ENCODE measurements at regions not wholly inside any gene's neighbourhood (a gene's known extent, or its start where the extent isn't known, plus 50 kb on each side); places are given as distances from the start of the nearest gene placed in this dataset.

DNA sequence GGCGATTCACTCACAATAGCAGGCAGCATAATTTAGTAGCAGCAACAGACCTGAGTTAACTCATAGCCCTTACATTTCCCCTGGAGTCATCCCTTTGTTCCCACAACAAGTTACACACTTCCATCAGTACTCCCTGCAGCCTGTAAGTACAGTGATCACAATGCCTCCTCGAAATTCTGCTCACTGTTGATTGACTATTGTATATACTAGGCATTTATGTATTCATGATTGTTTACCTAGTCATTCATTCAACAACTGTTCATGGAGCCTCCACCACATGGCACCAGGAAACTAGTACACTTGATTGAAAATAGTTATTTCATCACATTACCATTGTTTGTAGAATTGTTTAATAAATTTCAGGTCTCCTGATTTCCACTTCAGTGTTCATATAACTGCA, 71.4 kb upstream of the P3H2 start:
- 92% methylated on average over 2 of the region's 2 CpGs for WGBS
- intact Hi-C loops (cut with DNase I): no loop called here
- Histone ChIP-seq H3K27me3 (no peaks in the 10 kb centered on the region), H3K36me3 (no peaks in the 10 kb centered on the region), H3K4me3 (no peak overlapping the region), H3K27ac (replicated peaks in 1 of 4) (no peak overlapping the region), H3K9me3 (no peaks in the 10 kb centered on the region), H3K4me1 (no peaks in the 10 kb centered on the region)
- TF ChIP-seq, protein P1, sequence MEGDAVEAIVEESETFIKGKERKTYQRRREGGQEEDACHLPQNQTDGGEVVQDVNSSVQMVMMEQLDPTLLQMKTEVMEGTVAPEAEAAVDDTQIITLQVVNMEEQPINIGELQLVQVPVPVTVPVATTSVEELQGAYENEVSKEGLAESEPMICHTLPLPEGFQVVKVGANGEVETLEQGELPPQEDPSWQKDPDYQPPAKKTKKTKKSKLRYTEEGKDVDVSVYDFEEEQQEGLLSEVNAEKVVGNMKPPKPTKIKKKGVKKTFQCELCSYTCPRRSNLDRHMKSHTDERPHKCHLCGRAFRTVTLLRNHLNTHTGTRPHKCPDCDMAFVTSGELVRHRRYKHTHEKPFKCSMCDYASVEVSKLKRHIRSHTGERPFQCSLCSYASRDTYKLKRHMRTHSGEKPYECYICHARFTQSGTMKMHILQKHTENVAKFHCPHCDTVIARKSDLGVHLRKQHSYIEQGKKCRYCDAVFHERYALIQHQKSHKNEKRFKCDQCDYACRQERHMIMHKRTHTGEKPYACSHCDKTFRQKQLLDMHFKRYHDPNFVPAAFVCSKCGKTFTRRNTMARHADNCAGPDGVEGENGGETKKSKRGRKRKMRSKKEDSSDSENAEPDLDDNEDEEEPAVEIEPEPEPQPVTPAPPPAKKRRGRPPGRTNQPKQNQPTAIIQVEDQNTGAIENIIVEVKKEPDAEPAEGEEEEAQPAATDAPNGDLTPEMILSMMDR (IDR thresholded peaks at IDR 0.05): no peak
- TF ChIP-seq POLR2A (IDR thresholded peaks at IDR 0.05; ENCODE audit: low read depth): no peak
- TF ChIP-seq EP300 (IDR thresholded peaks at IDR 0.05): no peak
- no peak for TF ChIP-seq POLR2AphosphoS5 (IDR thresholded peaks at IDR 0.05)
- DNase-seq (ENCODE audit: extremely low spot score): no peak

DNA sequence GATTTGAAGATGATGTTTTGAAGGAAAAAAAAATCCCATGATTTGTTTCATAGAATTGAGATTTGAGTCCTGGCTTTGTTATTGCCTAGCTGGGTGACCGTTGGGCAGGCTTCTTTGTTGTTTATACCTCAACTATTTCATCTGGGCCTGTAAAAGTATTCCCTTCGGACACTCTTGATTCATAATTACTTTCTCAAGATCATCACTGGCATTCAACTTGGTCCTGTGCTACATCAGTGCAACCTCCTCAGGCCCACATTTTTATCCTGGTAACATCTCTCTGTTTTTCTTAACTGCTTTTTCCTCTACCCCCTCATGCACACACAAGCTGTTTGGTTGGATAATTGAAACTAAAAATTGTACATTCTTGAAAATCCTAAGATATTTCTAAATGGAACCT, 67.5 kb upstream of the P3H2 start:
- Histone ChIP-seq H3K27me3 (no peaks in the 10 kb centered on the region), H3K27ac (replicated peaks in 1 of 4) (no peak overlapping the region), H3K36me3 (no peaks in the 10 kb centered on the region), H3K4me3 (no peak overlapping the region), H3K9me3 (no peaks in the 10 kb centered on the region), H3K4me1 (no peaks in the 10 kb centered on the region)
- no peak for DNase-seq (ENCODE audit: extremely low spot score)
- no peak for TF ChIP-seq POLR2A (IDR thresholded peaks at IDR 0.05; ENCODE audit: low read depth)
- TF ChIP-seq EP300 (IDR thresholded peaks at IDR 0.05): no peak
- no peak for TF ChIP-seq POLR2AphosphoS5 (IDR thresholded peaks at IDR 0.05)
- TF ChIP-seq, protein P1 (IDR thresholded peaks at IDR 0.05): no peak
- intact Hi-C loops (cut with DNase I): no loop called here
- WGBS: 88% methylated on average over 2 of the region's 2 CpGs

DNA sequence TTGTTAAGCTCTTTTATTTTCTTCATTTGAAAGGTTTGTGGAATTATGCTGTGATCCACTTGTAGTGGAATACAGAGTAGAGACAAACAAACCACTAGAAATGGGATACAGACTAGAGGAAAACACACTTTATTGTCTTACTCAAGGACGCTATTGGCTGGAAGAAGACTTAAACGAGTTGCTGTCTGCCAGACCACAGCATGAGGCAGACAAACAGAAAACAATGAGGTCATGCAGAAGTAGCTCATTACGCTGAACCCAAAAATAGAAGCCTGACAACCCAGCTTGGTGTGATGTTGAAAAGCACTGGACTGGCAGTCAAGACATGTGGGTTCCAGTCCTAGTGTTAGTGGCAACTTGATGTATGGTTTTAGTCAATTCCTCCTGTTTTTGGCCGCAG, 62.4 kb upstream of the P3H2 start:
- Histone ChIP-seq H3K4me3 (no peak overlapping the region), H3K36me3 (no peaks in the 10 kb centered on the region), H3K4me1 (no peaks in the 10 kb centered on the region), H3K9me3 (no peaks in the 10 kb centered on the region), H3K27me3 (no peaks in the 10 kb centered on the region), H3K27ac (replicated peaks in 1 of 4) (no peak overlapping the region)
- TF ChIP-seq EP300 (IDR thresholded peaks at IDR 0.05): no peak
- no peak for TF ChIP-seq POLR2AphosphoS5 (IDR thresholded peaks at IDR 0.05)
- TF ChIP-seq, protein P1 (IDR thresholded peaks at IDR 0.05): no peak
- no peak for TF ChIP-seq POLR2A (IDR thresholded peaks at IDR 0.05; ENCODE audit: low read depth)
- WGBS: 84% methylated on average over 4 of the region's 4 CpGs
- intact Hi-C loops (cut with DNase I): no loop called here
- DNase-seq (ENCODE audit: extremely low spot score): peak; percentile 77

DNA sequence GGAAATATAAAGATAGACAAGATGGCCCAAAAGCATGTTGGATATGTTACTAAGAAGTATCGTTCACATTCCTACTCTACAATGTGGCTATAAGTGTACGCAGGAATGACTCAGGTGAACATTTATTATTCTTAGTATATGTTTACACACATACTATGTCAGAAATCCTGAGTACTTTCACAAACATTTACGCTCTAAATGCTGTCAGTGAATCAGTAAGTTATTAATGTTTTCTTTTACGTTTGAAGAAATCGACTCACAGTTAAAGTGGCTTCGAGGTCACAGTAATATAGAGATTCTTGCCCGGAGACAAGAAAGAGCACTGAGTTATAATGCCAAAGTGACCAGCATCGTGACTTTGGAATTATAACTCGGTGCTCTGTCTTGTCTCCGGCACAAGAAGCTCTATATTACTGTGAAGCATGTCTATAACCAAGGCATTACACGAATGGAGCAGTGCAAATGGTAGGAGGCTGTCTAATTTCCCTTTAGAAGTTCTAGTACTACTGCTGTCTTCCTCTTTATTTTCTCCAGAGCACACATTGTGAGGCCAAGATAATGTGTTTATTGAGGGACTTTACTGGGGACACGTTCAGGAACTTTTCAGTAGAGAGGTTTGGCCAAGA, 61.8 kb upstream of the P3H2 start:
- no peak overlapping the region for H3K27ac ChIP-seq (replicated peaks in 1 of 4)
- TF ChIP-seq, protein P1 (IDR thresholded peaks at IDR 0.05): no peak
- TF ChIP-seq POLR2AphosphoS5 (IDR thresholded peaks at IDR 0.05) (no peak), POLR2A (IDR thresholded peaks at IDR 0.05; ENCODE audit: low read depth) (no peak), EP300 (IDR thresholded peaks at IDR 0.05) (no peak)
- no peak overlapping the region for H3K4me3 ChIP-seq
- H3K4me1 ChIP-seq: no peaks in the 10 kb centered on the region
- H3K27me3 ChIP-seq: no peaks in the 10 kb centered on the region
- intact Hi-C loops (cut with DNase I): no loop called here
- 81% methylated on average over 12 of the region's 12 CpGs for WGBS
- peak; percentile 34 for DNase-seq (ENCODE audit: extremely low spot score)
- no peaks in the 10 kb centered on the region for H3K36me3 ChIP-seq
- no peaks in the 10 kb centered on the region for H3K9me3 ChIP-seq

DNA sequence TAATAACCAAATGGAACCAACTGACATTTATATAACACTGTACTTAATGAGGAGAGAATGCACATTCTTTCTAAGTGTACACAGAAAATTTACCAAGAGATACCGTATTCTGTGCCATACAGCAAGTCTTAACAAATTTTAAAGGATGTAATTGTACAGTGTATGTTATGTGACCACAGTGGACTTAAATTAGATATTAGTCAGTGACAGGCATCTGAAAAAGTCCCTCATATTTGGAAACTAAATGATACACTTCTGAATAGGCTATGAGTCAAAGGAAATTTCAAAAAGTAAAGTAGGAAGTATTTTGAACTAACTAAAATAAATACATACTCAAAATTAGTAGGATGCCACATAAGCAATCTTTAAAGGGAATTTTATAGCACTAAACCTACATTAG, 59.6 kb upstream of the P3H2 start:
- Histone ChIP-seq H3K4me3 (no peak overlapping the region), H3K27ac (replicated peaks in 1 of 4) (no peak overlapping the region), H3K9me3 (no peaks in the 10 kb centered on the region), H3K4me1 (no peaks in the 10 kb centered on the region), H3K27me3 (no peaks in the 10 kb centered on the region), H3K36me3 (no peaks in the 10 kb centered on the region)
- no peak for DNase-seq (ENCODE audit: extremely low spot score)
- intact Hi-C loops (cut with DNase I): no loop called here
- WGBS: 79% methylated on average over 1 of the region's 1 CpG
- TF ChIP-seq POLR2AphosphoS5 (IDR thresholded peaks at IDR 0.05) (no peak), EP300 (IDR thresholded peaks at IDR 0.05) (no peak), POLR2A (IDR thresholded peaks at IDR 0.05; ENCODE audit: low read depth) (no peak)
- TF ChIP-seq, protein P1 (IDR thresholded peaks at IDR 0.05): no peak
